GM12878 (cell line): ENCODE measurements at regions not wholly inside any gene's neighbourhood (a gene's known extent, or its start where the extent isn't known, plus 50 kb on each side); places are given as distances from the start of the nearest gene placed in this dataset.

ENCODE experiments used
- ATAC-seq: fragments of 200-7000 bp; cut with Tn5 transposase; 3 replicates; pipeline ENCODE4 v1.9.1; 2020; ENCODE audit warnings: mild to moderate bottlenecking, moderate library complexity
- BruUV-seq: library from RNA; stranded (reverse); fragments of 400-500 nt; replicated peaks from 2 replicates; lab custom pipeline; 2021; lab: Mats Ljungman, UMichigan
- CTCF ChIA-PET: fragments of 300-600 bp; sonication (Branson Sonifier 250); formaldehyde crosslinking; extraction: SDS; loops from one replicate; lab custom pipeline; 2021; ENCODE audit warnings: inconsistent platforms; lab: Yijun Ruan, JAX
- POLR2A ChIA-PET: fragments of 350-600 bp; formaldehyde crosslinking; extraction: SDS; loops from one replicate; lab custom pipeline; 2021; ENCODE audit warnings: inconsistent platforms; lab: Charles Lee
- RAD21 ChIA-PET: fragments of 300-600 bp; sonication (Branson Sonifier 250); formaldehyde crosslinking; loops from one replicate; lab custom pipeline; 2023; ENCODE audit warnings: antibody characterized with exemption; ENCODE audit not compliant: unreplicated experiment; lab: Charles Lee
- SMC1A ChIA-PET: fragments of 300-600 bp; sonication (Branson Sonifier 250); formaldehyde crosslinking; loops from one replicate; lab custom pipeline; 2023; ENCODE audit not compliant: unreplicated experiment, uncharacterized antibody; lab: Charles Lee
- DNase-seq: peaks from one replicate; pipeline ENCODE4 v3.0.0-alpha.2; 2011; ENCODE audit warnings: low read depth, low spot score
- FAIRE-seq: peaks from 3 replicates; lab custom pipeline; 2011; peaks lifted over from hg19 to GRCh38; lab: Jason Lieb, UNC
- H2AFZ ChIP-seq: 2 replicates; pipeline ENCODE4 v1.6.0; 2011; ENCODE audit warnings: low read depth, low read length, control low read depth; ENCODE audit not compliant: control insufficient read depth
- H3K27ac ChIP-seq: 2 replicates; pipeline ENCODE4 v1.5.1; 2011; ENCODE audit warnings: control low read depth; ENCODE audit not compliant: control insufficient read depth, insufficient read depth
- H3K27me3 ChIP-seq, 2 experiments: replicated peaks in 1 of 2; 2 replicates each; pipeline versions ENCODE4 v1.6.0 to v1.6.1; 2011; ENCODE audit warnings: low read length in 1 of 2; ENCODE audit not compliant: control insufficient read depth in 2 of 2, insufficient read depth in 2 of 2
- H3K36me3 ChIP-seq, 2 experiments: 2 replicates each; pipeline ENCODE4 v1.5.1; 2011; ENCODE audit warnings: low read length in 1 of 2; ENCODE audit not compliant: control insufficient read depth in 2 of 2, insufficient read depth in 2 of 2
- H3K4me1 ChIP-seq: 2 replicates; pipeline ENCODE4 v1.6.1; 2011; ENCODE audit warnings: mild to moderate bottlenecking, low read length, moderate library complexity, mixed read lengths; ENCODE audit not compliant: control insufficient read depth, insufficient read depth
- H3K4me2 ChIP-seq: 2 replicates; pipeline ENCODE4 v1.6.0; 2011; ENCODE audit warnings: control low read depth; ENCODE audit not compliant: control insufficient read depth, insufficient read depth
- H3K4me3 ChIP-seq: fragments of 200-600 bp; sonication (generic); 2 replicates; pipeline ENCODE4 v1.5.1; 2016
- H3K79me2 ChIP-seq: 2 replicates; pipeline ENCODE4 v1.6.0; 2011; ENCODE audit warnings: low read length; ENCODE audit not compliant: control insufficient read depth, insufficient read depth
- H3K9ac ChIP-seq: 2 replicates; pipeline ENCODE4 v1.8.0; 2011; ENCODE audit warnings: low read length, control low read depth, mixed read lengths; ENCODE audit not compliant: control insufficient read depth, insufficient read depth
- H3K9me3 ChIP-seq: replicated peaks from 3 replicates; pipeline ENCODE4 v1.5.1; 2011; ENCODE audit warnings: mild to moderate bottlenecking, low read length; ENCODE audit not compliant: control insufficient read depth, insufficient read depth
- H4K20me1 ChIP-seq: 2 replicates; pipeline ENCODE4 v1.6.0; 2011; ENCODE audit not compliant: control insufficient read depth, insufficient read depth
- BRCA1 ChIP-seq: IDR thresholded peaks from 2 replicates; pipeline ENCODE4 v1.6.1; 2011; ENCODE audit warnings: low read depth, low read length, improper control_type of control experiment
- CBX3 ChIP-seq: fragments of 200-600 bp; sonication (generic); IDR thresholded peaks from 2 replicates; pipeline ENCODE4 v1.6.1; 2016; ENCODE audit warnings: low read depth, borderline replicate concordance
- CHD1 ChIP-seq: IDR thresholded peaks from 2 replicates; pipeline ENCODE4 v1.6.1; 2012; ENCODE audit warnings: low read depth, low read length, improper control_type of control experiment
- CREB1 ChIP-seq: IDR thresholded peaks from 2 replicates; pipeline ENCODE4 v1.6.1; 2012; ENCODE audit warnings: low read depth, mild to moderate bottlenecking, inconsistent platforms
- CUX1 ChIP-seq: IDR thresholded peaks from 2 replicates; pipeline ENCODE4 v1.6.1; 2012; ENCODE audit warnings: improper control_type of control experiment, low read depth, low read length; ENCODE audit not compliant: insufficient replicate concordance
- EED ChIP-seq: sonication (generic); IDR thresholded peaks from 2 replicates; pipeline ENCODE4 v1.6.1; 2016; ENCODE audit warnings: antibody characterized with exemption, low read depth
- EGR1 ChIP-seq, 2 experiments: IDR thresholded peaks; 1 replicate in 1 of 2; 2 replicates in 1 of 2; pipeline ENCODE4 v1.6.1; 2011 to 2012; ENCODE audit warnings: low read depth in 2 of 2, low read length in 2 of 2, borderline replicate concordance in 1 of 2, mild to moderate bottlenecking in 1 of 2, moderate library complexity in 1 of 2
- HDAC6 ChIP-seq: fragments of 200-600 bp; sonication (generic); IDR thresholded peaks from one replicate; pipeline ENCODE4 v1.8.0; 2017; ENCODE audit warnings: antibody characterized with exemption; ENCODE audit not compliant: unreplicated experiment
- MLLT1 ChIP-seq: fragments of 450-650 bp; IDR thresholded peaks from 2 replicates; pipeline ENCODE4 v1.6.1; 2016; ENCODE audit warnings: mild to moderate bottlenecking
- SPI1 ChIP-seq: IDR thresholded peaks from 2 replicates; pipeline ENCODE4 v1.6.1; 2011; ENCODE audit warnings: low read depth, mild to moderate bottlenecking, low read length, moderate library complexity, borderline replicate concordance; ENCODE audit not compliant: insufficient read depth
- WRNIP1 ChIP-seq: IDR thresholded peaks from 2 replicates; pipeline ENCODE4 v1.6.1; 2011; ENCODE audit warnings: low read depth, low read length, improper control_type of control experiment, borderline replicate concordance
- ZNF217 ChIP-seq: fragments of 450-650 bp; IDR thresholded peaks from 2 replicates; pipeline ENCODE4 v1.6.1; 2017; ENCODE audit warnings: antibody characterized with exemption, mild to moderate bottlenecking
- WGBS: methylation state at CpG from one replicate; pipeline ENCODE4 v1.1.6; 2016; ENCODE audit warnings: low lambda C conversion rate; ENCODE audit not compliant: insufficient replicate concordance, insufficient coverage; ENCODE audit errors: missing lambda C conversion rate; 5-methylcytosine and 5-hydroxymethylcytosine counted together
- in situ Hi-C: fragments of 300-500 bp; cut with MboI; formaldehyde crosslinking; loops from 9 replicates; pipeline ENCODE4 v1.14.3; 2018; ENCODE audit warnings: mixed read lengths
- intact Hi-C: fragments of 100-400 bp; cut with micrococcal nuclease; formaldehyde crosslinking; loops from one replicate; pipeline ENCODE4 v1.14.2; 2022; ENCODE audit not compliant: unreplicated experiment

DNA sequence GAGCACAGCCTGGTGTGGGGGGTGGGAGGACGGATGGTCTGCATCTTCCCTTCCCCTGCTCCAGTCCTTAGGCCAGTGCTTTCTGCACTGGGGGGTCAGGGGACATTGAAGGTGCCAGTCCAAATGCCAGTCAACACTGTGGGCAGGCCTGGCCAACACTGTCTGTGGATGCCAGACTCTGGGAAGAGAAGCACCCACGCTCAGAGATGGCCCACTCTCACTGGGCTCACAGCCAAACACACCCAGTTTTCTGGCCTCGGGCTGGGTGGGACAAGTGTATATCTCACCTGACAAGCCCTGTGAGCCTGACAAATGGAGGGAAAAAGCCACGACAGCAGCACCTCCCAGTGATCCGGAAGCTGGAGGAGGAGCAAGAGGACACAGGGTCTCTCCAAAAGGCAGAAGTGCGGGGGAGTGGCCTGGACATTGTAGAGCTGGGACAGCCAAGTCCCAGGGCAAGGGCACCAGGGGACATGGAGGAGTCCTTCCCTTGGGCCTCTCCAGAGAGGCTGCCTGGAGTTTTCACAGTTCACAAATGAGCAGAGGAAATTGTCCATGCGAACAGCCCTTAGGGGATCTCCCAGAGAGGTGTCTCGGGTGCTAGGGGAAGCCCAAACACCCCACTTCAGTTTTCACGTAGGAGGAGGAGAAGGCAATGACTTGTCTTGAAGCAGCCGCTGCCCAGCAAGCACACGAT, 79.3 kb downstream of the SDC1 start (continued):
- no peak for TF ChIP-seq CUX1
- TF ChIP-seq HDAC6, result no peak
- no peak; the same call in 1 of the 2 replicates for TF ChIP-seq WRNIP1
- TF ChIP-seq CREB1, result peak; percentile 48; the same call in 1 of the 2 replicates
- TF ChIP-seq CHD1, result no peak
- TF ChIP-seq, all 136 proteins: peak for 40

GRCh38 chr2:20144861-20145260, 80.1 kb downstream of the SDC1 start:
- intact Hi-C loops, result no loop called here
- RAD21 ChIA-PET, result interaction anchor here (1.4 to 5.5 kb wide), 4 partner anchors 9 to 78 kb away, joined by 3 to 57 read pairs (median 6); partner anchors contain the start of gene SDC1
- no TSS peak for BruUV-seq

More at GRCh38 chr2:20144861-20145260, 80.1 kb downstream of the SDC1 start:
- POLR2A ChIA-PET, result interaction anchor here (1.7 to 1.8 kb wide), 2 partner anchors 77 to 81 kb away, joined by 5 to 7 read pairs; partner anchors contain the start of gene SDC1
- SMC1A ChIA-PET, result interaction anchor here (1.4 to 17.0 kb wide), 5 partner anchors 9 to 79 kb away, joined by 4 to 191 read pairs (median 10); partner anchors contain the start of gene SDC1
- Histone ChIP-seq H3K27me3 (no peaks in the 10 kb centered on the region), H3K4me3 (no peak overlapping the region), H3K4me1 (peaks cover 41% of the 10 kb centered on the region), H4K20me1 (no peaks in the 10 kb centered on the region), H3K9ac (no peak overlapping the region), H2AFZ (no peak overlapping the region), H3K79me2 (no peaks in the 10 kb centered on the region), H3K4me2 (no peak overlapping the region), H3K9me3 (no peaks in the 10 kb centered on the region; the same call in 2 of the 3 replicates), H3K36me3 (no peaks in the 10 kb centered on the region), H3K27ac (no peak overlapping the region)
- ATAC-seq (peak; percentile 40), FAIRE-seq (no peak), DNase-seq (no peak)
- no peak for TF ChIP-seq CBX3
- no peak for TF ChIP-seq EGR1 (IDR thresholded peaks at IDR 0.05; ENCODE audit: borderline replicate concordance in 1 of 2, low read depth in 2 of 2, low read length in 2 of 2)
- TF ChIP-seq EED, result peak; percentile 42; the same call in 1 of the 2 replicates
- no peak for TF ChIP-seq MLLT1
- peak; percentile 47; the same call in 1 of the 2 replicates for TF ChIP-seq SPI1
- no peak for TF ChIP-seq BRCA1
- TF ChIP-seq ZNF217, result peak; percentile 51; the same call in 1 of the 2 replicates
- CTCF ChIA-PET, result interaction anchor here (0.8 to 19.7 kb wide), 3 partner anchors 9 to 181 kb away, joined by 3 to 284 read pairs (median 4); partner anchors contain the start of gene SDC1
- in situ Hi-C loops, result no loop called here
- 59% methylated on average over 6 of the region's 6 CpGs for WGBS
